Skeletal muscle cell (primary cell): ENCODE measurements at regions not wholly inside any gene's neighbourhood (a gene's known extent, or its start where the extent isn't known, plus 50 kb on each side); places are given as distances from the start of the nearest gene placed in this dataset.

ENCODE experiments used
- DNase-seq: peaks from one replicate; pipeline ENCODE4 v3.0.0-alpha.2; 2010; ENCODE audit warnings: low read depth
- H3K4me3 ChIP-seq: 2 replicates; pipeline ENCODE4 v1.5.1; 2011; ENCODE audit warnings: low read depth, mild to moderate bottlenecking, control low read depth, low read length, moderate library complexity

GRCh38 chr13:50664951-50665350, 178.5 kb downstream of the DLEU7 start:
- no peak for DNase-seq
- H3K4me3 ChIP-seq = no peak overlapping the region

DNA sequence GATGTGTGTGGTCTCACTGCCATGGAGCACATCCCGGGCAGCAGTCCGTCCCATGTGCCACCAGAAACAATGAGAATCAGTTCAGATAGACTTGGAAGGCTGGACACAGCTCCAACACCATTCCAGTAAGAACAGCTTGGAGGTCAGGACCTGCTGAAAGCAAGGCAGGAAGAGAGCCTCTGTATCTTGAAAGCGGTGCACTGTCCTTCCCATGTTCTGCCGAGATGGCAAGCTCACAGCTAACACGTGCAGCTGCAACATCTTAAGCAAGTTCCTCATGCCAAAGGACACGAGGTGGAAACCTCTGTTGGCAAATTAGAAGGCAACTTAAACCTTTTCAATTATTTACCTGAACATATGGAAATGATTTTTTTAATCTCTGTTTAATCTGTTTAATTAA, 175.4 kb downstream of the DLEU7 start:
- no peak overlapping the region for H3K4me3 ChIP-seq
- DNase-seq = no peak

DNA sequence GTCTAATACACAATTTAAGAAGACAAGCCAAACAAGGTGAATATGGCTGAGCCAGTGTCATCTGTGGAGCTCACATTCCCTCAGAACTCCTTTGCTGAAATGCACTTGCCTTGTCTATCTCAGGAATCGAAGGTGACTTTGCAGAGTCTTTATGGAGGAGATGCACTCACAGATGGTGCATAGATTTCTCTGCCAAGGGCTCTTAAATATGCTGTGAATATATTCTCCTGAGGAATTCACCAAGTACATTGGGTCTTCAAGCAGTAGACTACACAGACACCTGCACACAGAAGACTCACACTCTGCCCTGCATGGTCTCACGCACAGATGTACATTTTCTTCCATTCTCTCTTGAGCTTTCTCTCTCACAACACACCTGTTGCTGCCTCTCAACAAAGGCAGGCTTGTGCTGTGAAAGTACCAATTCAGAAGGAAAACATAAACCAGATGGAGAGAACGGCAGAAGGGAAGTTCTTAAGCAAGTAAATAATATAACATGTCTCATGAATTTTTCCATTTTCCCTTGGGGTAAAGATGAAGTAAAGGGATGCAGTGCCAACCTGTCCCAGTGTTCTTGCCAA, 174.7 kb downstream of the DLEU7 start:
- no peak overlapping the region for H3K4me3 ChIP-seq
- no peak for DNase-seq

- no peak for DNase-seq
- no peak overlapping the region for H3K4me3 ChIP-seq
Observed at GRCh38 chr13:50670272-50670671, 173.2 kb downstream of the DLEU7 start.

GRCh38 chr13:50670847-50671496, 172.5 kb downstream of the DLEU7 start:
- DNase-seq = no peak

DNA sequence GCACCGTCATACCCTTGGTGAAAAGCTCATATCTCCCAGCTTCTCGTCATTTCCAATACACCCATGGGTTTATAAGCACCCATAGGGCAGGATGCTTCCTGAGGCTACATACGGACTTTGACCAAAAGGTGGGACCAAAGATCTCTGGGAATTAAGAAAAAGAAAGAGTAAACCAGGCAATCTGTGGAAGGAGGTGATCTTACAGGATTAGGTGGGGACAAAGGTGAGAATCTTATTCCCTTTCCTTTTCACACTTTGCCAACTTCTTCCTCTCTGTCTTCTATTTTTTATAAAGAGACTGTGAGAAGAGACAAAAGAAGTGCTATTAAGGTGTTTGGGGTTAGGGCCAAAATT, 172.0 kb downstream of the DLEU7 start:
- DNase-seq = no peak
- no peak overlapping the region for H3K4me3 ChIP-seq

More at GRCh38 chr13:50670847-50671496, 172.5 kb downstream of the DLEU7 start:
- H3K4me3 ChIP-seq = no peak overlapping the region

- no peak for DNase-seq
- H3K4me3 ChIP-seq = no peak overlapping the region
Observed at GRCh38 chr13:50672025-50672424, 171.5 kb downstream of the DLEU7 start.

- no peak for DNase-seq
- no peak overlapping the region for H3K4me3 ChIP-seq
Observed at GRCh38 chr13:50675651-50676050, 167.8 kb downstream of the DLEU7 start.

- H3K4me3 ChIP-seq = no peak overlapping the region
- DNase-seq = no peak
Observed at GRCh38 chr13:50676602-50677001, 166.9 kb downstream of the DLEU7 start.

DNA sequence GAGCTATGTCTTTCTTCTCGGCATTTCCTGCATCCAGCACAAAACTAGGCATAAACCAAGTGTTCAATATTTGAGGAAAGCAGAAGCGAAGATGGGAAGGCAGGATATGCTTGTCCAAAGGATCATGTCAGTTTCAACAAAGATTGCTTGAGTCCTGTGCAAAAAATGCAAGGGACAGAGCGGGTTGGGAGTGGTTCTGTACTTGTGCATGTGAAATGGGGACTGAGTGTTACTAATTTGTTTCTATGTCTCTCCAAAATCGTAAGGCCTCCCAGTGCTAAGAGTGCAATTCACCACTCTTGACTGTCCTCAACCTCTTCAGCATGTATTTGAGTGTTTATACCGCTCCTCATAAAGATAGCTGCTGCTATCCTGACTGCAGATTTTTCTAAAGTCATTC, 166.2 kb downstream of the DLEU7 start:
- H3K4me3 ChIP-seq = no peak overlapping the region
- no peak for DNase-seq

- no peak for DNase-seq
- no peak overlapping the region for H3K4me3 ChIP-seq
Observed at GRCh38 chr13:50677687-50678463, 165.6 kb downstream of the DLEU7 start.

GRCh38 chr13:50678464-50679162, 164.9 kb downstream of the DLEU7 start:
- H3K4me3 ChIP-seq = no peak overlapping the region
- peak; percentile 78 for DNase-seq

- no peak for DNase-seq
- no peak overlapping the region for H3K4me3 ChIP-seq
Observed at GRCh38 chr13:50679321-50679720, 164.2 kb downstream of the DLEU7 start.

DNA sequence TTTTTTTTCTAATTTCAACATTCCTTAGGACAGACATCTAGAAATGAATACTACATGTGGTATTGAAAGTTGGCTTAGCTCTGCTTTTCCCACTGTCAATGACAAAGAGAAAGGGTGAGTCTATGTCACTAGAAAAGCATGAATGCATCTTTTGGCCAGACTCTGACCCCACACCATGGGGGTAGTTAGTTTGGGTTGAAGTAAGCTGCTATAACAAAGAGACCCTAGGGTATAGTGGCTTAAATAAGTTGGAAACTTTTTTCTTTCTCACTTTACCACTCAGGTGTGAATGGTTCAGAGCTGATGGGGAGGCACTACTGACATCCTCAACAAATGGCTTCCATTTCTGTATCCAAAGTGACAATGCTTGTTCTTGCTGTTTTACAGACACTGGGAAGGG, 161.5 kb downstream of the DLEU7 start:
- no peak for DNase-seq
- no peak overlapping the region for H3K4me3 ChIP-seq

DNA sequence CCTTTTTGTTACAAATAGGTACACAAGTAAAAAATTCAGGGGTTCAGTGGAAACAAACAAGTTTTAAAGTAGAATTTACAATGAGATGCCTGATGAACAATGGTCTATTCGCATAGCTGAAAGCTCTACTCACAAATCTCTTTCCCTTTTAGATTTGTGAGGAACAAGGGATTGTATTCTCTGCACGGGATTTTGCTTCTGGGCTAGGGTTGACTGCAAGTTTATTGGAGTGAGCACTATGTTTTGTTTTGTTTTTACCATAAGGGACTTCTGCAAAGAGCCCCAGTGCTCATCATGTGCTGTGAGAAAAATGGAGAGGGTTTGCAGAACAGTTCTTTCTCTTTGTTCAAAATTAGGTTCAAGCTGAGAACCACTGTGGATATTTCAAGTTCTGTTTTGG, 160.5 kb downstream of the DLEU7 start:
- DNase-seq = no peak
- H3K4me3 ChIP-seq = no peak overlapping the region

DNA sequence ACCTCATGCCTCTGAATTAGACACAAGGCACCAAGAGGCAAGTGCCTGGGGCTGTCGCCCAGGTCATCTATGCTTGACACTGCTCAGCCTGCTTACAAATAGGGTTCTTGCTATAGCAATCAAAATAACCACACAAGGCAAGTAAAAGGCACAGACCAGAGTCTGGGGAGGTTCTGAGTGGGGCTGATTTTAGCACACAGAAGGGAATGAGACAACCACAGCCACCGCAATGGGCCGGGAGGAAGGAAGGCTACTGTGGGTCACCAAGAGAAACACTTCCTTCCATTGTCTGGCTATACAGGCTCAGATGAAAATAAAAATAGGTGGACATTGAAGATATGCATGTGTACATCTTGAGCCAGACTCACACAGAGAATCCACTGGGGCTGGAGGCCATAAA, 159.1 kb downstream of the DLEU7 start:
- no peak for DNase-seq

GRCh38 chr13:50685491-50685890, 158.0 kb downstream of the DLEU7 start:
- DNase-seq = no peak
- no peak overlapping the region for H3K4me3 ChIP-seq

More for the DNA sequence above, 159.1 kb downstream of the DLEU7 start:
- H3K4me3 ChIP-seq = no peak overlapping the region

DNA sequence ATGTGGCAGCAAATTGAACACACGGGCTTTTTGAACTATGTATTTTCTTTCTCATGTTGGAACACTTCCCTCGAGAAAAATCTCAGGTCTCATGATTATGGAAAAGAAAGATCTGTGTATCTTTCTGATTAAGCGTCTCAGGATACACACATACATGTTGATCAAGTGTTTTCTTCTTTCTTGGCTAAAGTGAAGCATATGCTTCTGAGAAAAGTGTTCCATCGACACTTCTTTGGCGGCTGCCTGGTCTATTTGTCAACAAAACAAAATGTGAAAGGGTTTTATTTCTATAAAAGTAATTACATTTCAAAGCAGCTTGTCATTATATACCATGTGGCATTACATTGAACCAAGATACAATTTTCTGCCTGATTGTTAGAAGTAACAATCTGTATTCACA, 157.5 kb downstream of the DLEU7 start:
- no peak overlapping the region for H3K4me3 ChIP-seq
- no peak for DNase-seq

GRCh38 chr13:50686551-50686950, 156.9 kb downstream of the DLEU7 start:
- DNase-seq = no peak
- H3K4me3 ChIP-seq = no peak overlapping the region

GRCh38 chr13:50687545-50687944, 155.9 kb downstream of the DLEU7 start:
- DNase-seq = no peak

More at GRCh38 chr13:50687545-50687944, 155.9 kb downstream of the DLEU7 start:
- no peak overlapping the region for H3K4me3 ChIP-seq
